HFF-Myc (cell line): ENCODE measurements at regions not wholly inside any gene's neighbourhood (a gene's known extent, or its start where the extent isn't known, plus 50 kb on each side); places are given as distances from the start of the nearest gene placed in this dataset.
A peak's percentile ranks its signal among the peaks of the same experiment; 100 is the strongest.

ENCODE experiments used
- DNase-seq: peaks from one replicate; pipeline ENCODE4 v3.0.0-alpha.2; 2011; ENCODE audit warnings: low read depth; ENCODE audit errors: extremely low read depth
- H3K4me3 ChIP-seq: replicated peaks from 2 replicates; pipeline ENCODE4 v1.5.1; 2011; ENCODE audit warnings: low read depth, mild to moderate bottlenecking, control low read depth, low read length
- TF ChIP-seq, protein P1 (sequence below): IDR thresholded peaks from 2 replicates; pipeline ENCODE4 v1.5.1; 2012; ENCODE audit warnings: mild to moderate bottlenecking, low read depth, low read length, control low read depth; ENCODE audit errors: missing control alignments

DNA sequence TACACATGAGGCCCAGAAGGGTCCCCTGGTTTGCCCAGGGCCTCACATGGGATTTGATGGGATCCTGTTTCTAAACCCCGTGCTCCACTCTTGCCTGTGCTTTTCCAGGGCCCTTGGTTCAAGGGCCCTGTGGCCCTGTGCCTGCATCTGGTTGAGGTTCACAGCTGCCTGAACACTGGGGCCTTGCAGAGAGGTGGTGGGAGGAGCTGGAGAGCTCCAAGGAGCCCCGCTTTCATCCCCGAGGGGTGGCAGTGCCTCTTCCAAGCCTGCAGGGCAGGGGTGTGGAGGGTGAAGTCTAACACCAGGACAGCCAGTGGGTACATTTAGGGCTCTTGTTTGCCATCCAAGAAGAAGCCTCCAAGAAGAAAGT, 82.3 kb downstream of the GLI2 start:
- DNase-seq = no peak
- TF ChIP-seq, protein P1, sequence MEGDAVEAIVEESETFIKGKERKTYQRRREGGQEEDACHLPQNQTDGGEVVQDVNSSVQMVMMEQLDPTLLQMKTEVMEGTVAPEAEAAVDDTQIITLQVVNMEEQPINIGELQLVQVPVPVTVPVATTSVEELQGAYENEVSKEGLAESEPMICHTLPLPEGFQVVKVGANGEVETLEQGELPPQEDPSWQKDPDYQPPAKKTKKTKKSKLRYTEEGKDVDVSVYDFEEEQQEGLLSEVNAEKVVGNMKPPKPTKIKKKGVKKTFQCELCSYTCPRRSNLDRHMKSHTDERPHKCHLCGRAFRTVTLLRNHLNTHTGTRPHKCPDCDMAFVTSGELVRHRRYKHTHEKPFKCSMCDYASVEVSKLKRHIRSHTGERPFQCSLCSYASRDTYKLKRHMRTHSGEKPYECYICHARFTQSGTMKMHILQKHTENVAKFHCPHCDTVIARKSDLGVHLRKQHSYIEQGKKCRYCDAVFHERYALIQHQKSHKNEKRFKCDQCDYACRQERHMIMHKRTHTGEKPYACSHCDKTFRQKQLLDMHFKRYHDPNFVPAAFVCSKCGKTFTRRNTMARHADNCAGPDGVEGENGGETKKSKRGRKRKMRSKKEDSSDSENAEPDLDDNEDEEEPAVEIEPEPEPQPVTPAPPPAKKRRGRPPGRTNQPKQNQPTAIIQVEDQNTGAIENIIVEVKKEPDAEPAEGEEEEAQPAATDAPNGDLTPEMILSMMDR = no peak
- no peak overlapping the region for H3K4me3 ChIP-seq

DNA sequence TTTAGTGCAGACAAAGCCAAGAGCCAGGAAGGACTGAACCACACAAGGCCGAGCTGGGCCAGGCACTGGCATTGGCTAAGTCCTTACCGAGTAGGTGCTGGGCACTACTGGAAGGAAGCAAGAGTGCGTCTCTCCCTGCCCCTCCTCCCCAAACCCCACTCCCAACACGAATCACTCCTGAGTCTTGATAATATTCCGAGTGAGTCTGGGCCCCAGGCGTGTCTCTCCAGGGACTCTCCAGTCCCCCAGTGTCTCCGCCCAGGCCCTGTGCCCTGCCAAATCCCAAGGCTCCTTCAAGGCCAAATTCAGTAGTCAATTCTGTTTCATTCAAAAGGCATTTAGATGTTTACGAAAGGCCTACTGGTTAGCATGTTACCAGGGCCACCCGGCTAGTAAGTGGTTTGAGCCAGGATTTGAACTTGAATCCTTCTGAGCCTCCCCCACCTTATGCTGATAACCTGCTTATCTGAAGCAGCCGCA, 82.8 kb downstream of the GLI2 start:
- peak; percentile 53 for DNase-seq
- no peak overlapping the region for H3K4me3 ChIP-seq
- TF ChIP-seq, protein P1 = no peak

DNA sequence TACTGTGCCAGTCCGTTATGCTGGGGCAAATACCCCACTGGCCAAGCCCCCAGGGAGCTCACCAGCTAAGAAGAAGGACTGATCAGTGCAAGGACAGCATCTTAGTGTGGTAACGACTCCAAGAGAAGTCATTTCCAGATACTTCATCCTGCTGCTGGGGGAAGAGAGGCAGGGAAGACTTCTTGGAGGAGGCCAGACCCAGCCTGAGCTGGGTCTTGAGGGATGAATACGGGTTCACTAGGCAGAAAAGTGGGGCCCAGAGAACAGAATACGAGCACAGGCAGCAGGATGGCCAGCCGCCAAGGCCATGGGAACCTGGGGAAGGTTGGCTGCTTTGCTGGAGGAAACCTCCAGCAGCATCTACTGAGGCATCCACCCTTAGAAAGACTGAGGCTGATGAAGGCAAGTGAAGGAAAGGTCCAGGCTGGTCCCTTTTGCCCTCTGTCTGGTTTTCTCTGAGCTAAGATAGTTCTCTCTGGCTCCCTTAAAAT, 84.1 kb downstream of the GLI2 start:
- TF ChIP-seq, protein P1 = no peak
- H3K4me3 ChIP-seq = no peak overlapping the region
- no peak for DNase-seq

DNA sequence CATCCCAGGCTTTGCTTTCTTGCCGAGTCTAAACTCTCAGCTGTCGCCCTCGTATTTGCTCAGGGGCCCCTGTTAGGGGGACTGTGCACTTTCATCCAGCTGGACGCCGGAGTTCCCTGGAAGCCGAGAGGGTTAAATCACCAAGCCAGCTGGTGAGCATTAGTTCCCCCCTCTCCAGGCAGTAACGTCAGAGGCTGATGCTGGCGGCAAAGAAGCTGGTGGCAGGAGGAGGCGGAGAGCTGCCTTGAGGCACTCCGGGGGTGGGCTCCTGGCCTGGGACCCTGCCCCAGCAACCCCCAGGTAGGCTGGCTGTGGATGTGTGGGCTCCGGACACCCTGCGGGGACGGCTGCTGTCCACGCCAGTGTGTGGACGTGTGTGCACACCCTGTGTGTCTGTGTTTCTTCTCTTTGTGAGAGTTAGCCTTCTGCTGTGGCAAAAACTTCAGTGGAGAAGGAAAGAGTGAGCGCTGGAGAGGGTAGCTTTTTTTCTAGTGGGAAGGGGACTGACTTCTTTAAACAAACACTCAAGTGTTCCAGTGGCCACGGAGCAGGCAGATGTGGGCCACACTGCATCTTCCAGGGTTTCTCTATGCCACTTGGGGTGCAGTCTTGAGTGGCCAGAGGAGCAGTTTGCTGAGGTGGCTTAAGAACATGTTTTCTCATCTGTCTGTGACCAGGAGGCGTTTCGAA, 84.7 kb downstream of the GLI2 start:
- DNase-seq = peak; percentile 39
- peak overlapping the region; percentile 20 for H3K4me3 ChIP-seq
- TF ChIP-seq, protein P1 = no peak

DNA sequence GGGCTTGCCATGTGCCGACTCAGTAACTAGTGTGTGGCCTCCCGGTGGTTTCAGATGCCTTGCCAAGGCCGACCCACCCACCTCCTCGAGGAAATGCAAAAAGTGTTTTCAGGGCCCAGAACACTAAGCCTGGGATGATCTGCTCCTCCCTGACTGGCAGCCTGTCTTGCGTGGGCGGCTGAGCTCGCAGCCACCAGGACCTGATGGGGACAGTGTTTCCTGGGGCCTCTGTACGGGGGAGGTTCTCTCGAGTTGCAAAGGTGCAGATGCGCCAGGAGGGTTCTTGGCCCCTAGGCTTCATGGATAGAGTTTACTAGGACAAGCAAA, 85.2 kb downstream of the GLI2 start:
- TF ChIP-seq, protein P1 = no peak

DNA sequence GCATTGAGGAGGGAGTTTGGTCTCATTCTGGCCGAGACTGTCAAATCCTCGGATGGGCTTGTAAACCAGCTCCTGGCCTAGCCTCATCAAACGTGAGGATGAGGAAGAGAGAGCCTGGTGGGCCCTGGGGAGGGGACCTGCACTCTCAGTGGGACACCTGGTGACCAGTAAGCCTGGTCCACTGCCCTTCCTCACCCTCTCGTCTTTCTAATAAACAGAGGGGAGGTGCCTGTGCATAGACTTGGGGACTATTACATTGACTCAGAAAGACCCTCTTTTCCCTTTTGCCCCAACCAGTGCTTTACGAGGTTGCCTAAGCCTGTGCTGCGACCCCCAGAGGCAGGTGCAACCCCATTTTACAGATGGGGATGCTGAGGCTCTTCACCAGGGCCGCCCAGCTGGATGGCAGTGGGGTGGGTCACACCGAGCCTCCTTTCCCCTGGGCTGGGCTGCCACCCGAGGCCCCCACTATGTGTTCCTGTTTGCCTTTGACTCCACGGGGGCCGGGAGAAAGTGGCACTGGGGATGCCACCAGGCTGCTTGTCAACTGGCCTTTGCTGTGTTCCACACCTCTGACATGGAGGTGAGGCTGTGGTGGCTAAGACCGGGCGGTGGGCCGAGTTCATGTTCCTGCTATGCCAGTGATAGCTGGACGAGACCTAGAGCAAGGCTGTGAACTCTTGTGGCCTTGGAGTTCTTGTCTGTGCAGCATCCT, 85.9 kb downstream of the GLI2 start:
- H3K4me3 ChIP-seq = no peak overlapping the region
- DNase-seq = no peak
- TF ChIP-seq, protein P1 = no peak

More for the DNA sequence above, 85.2 kb downstream of the GLI2 start:
- DNase-seq = no peak
- no peak overlapping the region; the same call in 1 of the 2 replicates for H3K4me3 ChIP-seq
